HG03439 (cell line): ENCODE measurements at regions not wholly inside any gene's neighbourhood (a gene's known extent, or its start where the extent isn't known, plus 50 kb on each side); places are given as distances from the start of the nearest gene placed in this dataset.
"Not testable (repeated sequence)": the region's sequence is repeated elsewhere in the genome, so short reads cannot be mapped to it uniquely, and the experiment has no call there.

ENCODE experiments used
- ATAC-seq: cut with Tn5 transposase; IDR thresholded peaks from one replicate; pipeline ENCODE4 v1.9.1; 2021; ENCODE audit warnings: mild to moderate bottlenecking, moderate library complexity; ENCODE audit not compliant: unreplicated experiment

GRCh38 chr1:118479351-118479750, 294.3 kb upstream of the SPAG17 start:
- no peak for ATAC-seq

GRCh38 chr1:118473825-118474224, 288.8 kb upstream of the SPAG17 start:
- no peak for ATAC-seq

GRCh38 chr1:118464460-118464859, 279.4 kb upstream of the SPAG17 start:
- not testable (repeated sequence) for ATAC-seq

GRCh38 chr1:118461154-118461553, 276.1 kb upstream of the SPAG17 start:
- ATAC-seq: no peak

- no peak for ATAC-seq
Measured at GRCh38 chr1:118459871-118460270, 274.8 kb upstream of the SPAG17 start.

GRCh38 chr1:118453856-118454255, 268.8 kb upstream of the SPAG17 start:
- ATAC-seq: not testable (repeated sequence)

- no peak for ATAC-seq
Measured at GRCh38 chr1:118445156-118445555, 260.1 kb upstream of the SPAG17 start.

GRCh38 chr1:118442214-118442613, 257.2 kb upstream of the SPAG17 start:
- ATAC-seq: no peak

- no peak for ATAC-seq
Measured at GRCh38 chr1:118437664-118438063, 252.6 kb upstream of the SPAG17 start.

GRCh38 chr1:118429856-118430255, 244.8 kb upstream of the SPAG17 start:
- no peak for ATAC-seq

GRCh38 chr1:118421868-118422350, 236.9 kb upstream of the SPAG17 start:
- ATAC-seq: no peak

GRCh38 chr1:118404024-118404423, 219.0 kb upstream of the SPAG17 start:
- no peak for ATAC-seq

GRCh38 chr1:118397496-118397859, 212.4 kb upstream of the SPAG17 start:
- ATAC-seq: no peak

GRCh38 chr1:118396829-118397495, 211.9 kb upstream of the SPAG17 start:
- ATAC-seq: no peak

- ATAC-seq: no peak
Measured at GRCh38 chr1:118396279-118396678, 211.3 kb upstream of the SPAG17 start.

- no peak for ATAC-seq
Measured at GRCh38 chr1:118395430-118395991, 210.5 kb upstream of the SPAG17 start.

GRCh38 chr1:118390955-118391354, 205.9 kb upstream of the SPAG17 start:
- ATAC-seq: no peak

- no peak for ATAC-seq
Measured at GRCh38 chr1:118388301-118388959, 203.4 kb upstream of the SPAG17 start.

GRCh38 chr1:118381197-118381869, 196.3 kb upstream of the SPAG17 start:
- no peak for ATAC-seq

GRCh38 chr1:118377183-118377582, 192.2 kb upstream of the SPAG17 start:
- ATAC-seq: not testable (repeated sequence)

GRCh38 chr1:118371612-118372011, 186.6 kb upstream of the SPAG17 start:
- ATAC-seq: no peak

- no peak for ATAC-seq
Measured at GRCh38 chr1:118370861-118371260, 185.8 kb upstream of the SPAG17 start.
